Type B pancreatic cell (in vitro differentiated cells): ENCODE measurements at regions not wholly inside any gene's neighbourhood (a gene's known extent, or its start where the extent isn't known, plus 50 kb on each side); places are given as distances from the start of the nearest gene placed in this dataset.

ENCODE experiments used
- DNase-seq: peaks from one replicate; pipeline ENCODE4 v3.0.0; 2021; ENCODE audit warnings: mixed read lengths; ENCODE audit not compliant: unreplicated experiment; ENCODE audit errors: extremely low spot score
- H3K27ac Mint-ChIP-seq: 2 replicates; pipeline ENCODE4 v1.8.0; 2021; ENCODE audit warnings: mild to moderate bottlenecking, mixed read lengths
- H3K27me3 Mint-ChIP-seq: 2 replicates; pipeline ENCODE4 v1.8.0; 2021; ENCODE audit warnings: mixed read lengths
- H3K36me3 Mint-ChIP-seq: 2 replicates; pipeline ENCODE4 v1.8.0; 2021; ENCODE audit warnings: mixed read lengths
- H3K4me1 Mint-ChIP-seq: one replicate; pipeline ENCODE4 v1.8.0; 2021; ENCODE audit warnings: mixed read lengths; ENCODE audit not compliant: unreplicated experiment
- H3K4me3 Mint-ChIP-seq: 2 replicates; pipeline ENCODE4 v1.8.0; 2021; ENCODE audit warnings: mild to moderate bottlenecking, mixed read lengths
- H3K9me3 Mint-ChIP-seq: 2 replicates; pipeline ENCODE4 v1.8.0; 2021; ENCODE audit warnings: mixed read lengths
- CTCF ChIP-seq: fragments of 200-600 bp; sonication (generic); conservative IDR thresholded peaks from 2 replicates; pipeline ENCODE4 v1.5.0; 2021; ENCODE audit warnings: antibody characterized with exemption, mild to moderate bottlenecking

GRCh38 chr11:70826541-70827335 is 425.6 kb downstream of the SHANK2 start:
- H3K27ac Mint-ChIP-seq, result no peak overlapping the region
- TF ChIP-seq CTCF, result no peak
- no peaks in the 10 kb centered on the region for H3K9me3 Mint-ChIP-seq
- no peak overlapping the region for H3K4me3 Mint-ChIP-seq
- H3K4me1 Mint-ChIP-seq, result peaks cover 28% of the 10 kb centered on the region
- no peaks in the 10 kb centered on the region for H3K36me3 Mint-ChIP-seq
- no peak for DNase-seq
- H3K27me3 Mint-ChIP-seq, result peaks cover 17% of the 10 kb centered on the region

- no peak for DNase-seq
- H3K9me3 Mint-ChIP-seq, result no peaks in the 10 kb centered on the region
- no peaks in the 10 kb centered on the region for H3K36me3 Mint-ChIP-seq
- no peak for TF ChIP-seq CTCF
- no peak overlapping the region for H3K4me3 Mint-ChIP-seq
- peaks cover 28% of the 10 kb centered on the region for H3K4me1 Mint-ChIP-seq
- H3K27me3 Mint-ChIP-seq, result peaks cover 15% of the 10 kb centered on the region
- no peak overlapping the region for H3K27ac Mint-ChIP-seq
Observed at GRCh38 chr11:70828593-70829082, 423.7 kb downstream of the SHANK2 start.

- no peak overlapping the region for H3K27ac Mint-ChIP-seq
- H3K9me3 Mint-ChIP-seq, result no peaks in the 10 kb centered on the region
- DNase-seq, result no peak
- H3K4me3 Mint-ChIP-seq, result no peak overlapping the region
- peaks cover 26% of the 10 kb centered on the region for H3K4me1 Mint-ChIP-seq
- H3K36me3 Mint-ChIP-seq, result no peaks in the 10 kb centered on the region
- H3K27me3 Mint-ChIP-seq, result peaks cover 13% of the 10 kb centered on the region
- TF ChIP-seq CTCF, result no peak
Observed at GRCh38 chr11:70829134-70829885, 423.1 kb downstream of the SHANK2 start.

GRCh38 chr11:70829886-70830272 is 422.5 kb downstream of the SHANK2 start:
- Mint-ChIP-seq H3K4me1 (peaks cover 21% of the 10 kb centered on the region), H3K27me3 (peaks cover 9% of the 10 kb centered on the region), H3K9me3 (no peaks in the 10 kb centered on the region), H3K27ac (no peak overlapping the region), H3K4me3 (no peak overlapping the region), H3K36me3 (no peaks in the 10 kb centered on the region)
- TF ChIP-seq CTCF, result no peak
- DNase-seq, result no peak

- Mint-ChIP-seq H3K9me3 (peaks cover under 1% of the 10 kb centered on the region), H3K4me1 (no peaks in the 10 kb centered on the region), H3K27me3 (no peaks in the 10 kb centered on the region), H3K4me3 (no peak overlapping the region), H3K36me3 (no peaks in the 10 kb centered on the region), H3K27ac (no peak overlapping the region)
- no peak for TF ChIP-seq CTCF
- DNase-seq, result no peak
Observed at GRCh38 chr11:70833011-70833410, 419.4 kb downstream of the SHANK2 start.
